Nucleus accumbens (tissue), 56 donors: ENCODE measurements at regions not wholly inside any gene's neighbourhood (a gene's known extent, or its start where the extent isn't known, plus 50 kb on each side); places are given as distances from the start of the nearest gene placed in this dataset.
"Not testable (repeated sequence)": the region's sequence is repeated elsewhere in the genome, so short reads cannot be mapped to it uniquely, and the experiment has no call there.

Experiments
- DNase-seq, 56 donors: peaks; one replicate each; lab custom pipeline; 2025; lab: John Stamatoyannopoulos, UW

DNA sequence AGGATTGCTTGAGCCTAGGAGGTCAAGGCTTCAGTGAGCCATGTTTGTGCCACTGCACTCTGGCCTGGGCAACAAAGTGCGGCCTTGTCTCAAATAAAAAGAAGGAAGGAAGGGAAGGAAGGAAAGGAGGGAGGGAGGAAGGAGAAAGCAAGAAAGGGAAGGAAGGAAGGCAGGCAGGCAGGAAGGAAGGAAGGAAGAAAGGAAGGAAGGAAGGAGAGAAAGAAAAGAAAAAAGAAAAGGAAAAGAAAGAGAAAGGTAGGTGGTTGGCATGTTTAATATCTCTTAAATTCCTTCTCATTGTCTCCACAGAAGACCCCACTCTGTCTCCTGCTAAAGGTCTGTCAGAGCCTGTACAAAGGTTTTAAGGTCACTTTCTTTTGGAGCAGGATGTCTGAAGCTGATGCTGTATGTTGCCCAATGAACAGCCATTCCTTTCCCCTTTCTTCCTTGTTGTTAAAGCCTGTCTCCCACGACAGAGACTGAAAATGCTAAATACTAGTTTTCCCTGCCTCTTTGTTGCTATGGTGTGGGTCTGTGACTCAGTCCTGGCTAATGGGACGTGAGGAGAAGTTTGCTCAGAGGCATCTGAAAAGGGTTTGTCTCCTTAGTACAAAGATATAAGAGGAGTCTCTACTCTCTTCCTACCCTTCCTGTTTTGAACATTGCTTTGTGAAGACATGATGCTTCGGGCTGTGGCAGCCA, 213.3 kb downstream of the PCSK1 start:
- DNase-seq = no peak

DNA sequence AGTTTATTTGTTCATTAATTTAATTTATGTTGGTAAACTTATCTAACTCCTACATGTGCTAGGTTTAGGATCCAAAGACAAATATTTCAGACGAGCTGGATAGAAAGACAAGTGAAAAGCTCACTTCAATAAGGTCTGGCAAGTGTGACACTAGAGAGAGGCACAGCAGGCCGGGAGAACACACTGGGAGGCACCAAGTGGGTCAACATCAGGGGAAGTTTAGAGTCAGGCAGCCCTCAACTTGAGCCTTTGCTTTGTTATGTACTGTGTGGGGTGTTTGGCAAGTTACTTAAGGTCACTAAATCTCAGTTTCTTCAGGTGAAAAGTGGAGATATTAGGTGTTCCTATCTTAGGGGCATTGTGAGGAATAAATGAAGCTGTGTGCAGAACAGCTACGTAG, 214.4 kb downstream of the PCSK1 start:
- no peak for DNase-seq

DNA sequence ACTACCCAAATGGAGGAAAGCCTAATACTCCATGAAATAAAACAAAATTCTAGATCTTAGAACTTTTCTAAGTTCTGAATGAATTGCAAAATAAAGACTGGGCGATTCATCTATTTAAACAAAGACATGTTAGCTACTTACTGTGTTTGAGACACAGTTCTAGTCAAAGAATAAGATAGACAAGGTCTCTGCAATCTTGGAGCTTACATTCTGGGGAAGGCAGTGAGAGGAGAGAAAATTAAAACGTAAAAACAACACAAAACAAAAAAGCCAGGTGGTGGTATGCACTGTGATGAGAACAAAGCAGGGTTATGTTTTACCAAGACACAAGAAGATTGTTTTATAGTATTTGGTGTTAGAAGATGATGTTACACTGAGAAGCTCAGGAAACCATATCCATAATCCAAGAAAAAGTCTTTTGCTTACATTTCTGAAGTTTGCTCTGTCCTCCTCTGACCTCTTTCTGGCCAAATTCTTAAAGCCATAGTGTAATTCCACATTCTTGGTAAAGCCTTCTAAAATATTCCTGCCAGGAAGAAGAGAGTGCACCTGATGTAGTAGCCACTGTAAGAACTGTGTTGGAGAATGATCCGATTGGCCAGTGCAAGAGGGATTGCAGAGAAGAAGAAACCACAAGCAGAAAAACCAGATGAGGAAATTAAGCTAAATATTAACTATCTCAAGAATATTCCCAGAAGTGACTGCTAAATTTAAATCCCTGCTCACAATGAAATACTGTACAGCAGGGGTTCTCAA, 218.4 kb downstream of the PCSK1 start:
- DNase-seq = no peak

DNA sequence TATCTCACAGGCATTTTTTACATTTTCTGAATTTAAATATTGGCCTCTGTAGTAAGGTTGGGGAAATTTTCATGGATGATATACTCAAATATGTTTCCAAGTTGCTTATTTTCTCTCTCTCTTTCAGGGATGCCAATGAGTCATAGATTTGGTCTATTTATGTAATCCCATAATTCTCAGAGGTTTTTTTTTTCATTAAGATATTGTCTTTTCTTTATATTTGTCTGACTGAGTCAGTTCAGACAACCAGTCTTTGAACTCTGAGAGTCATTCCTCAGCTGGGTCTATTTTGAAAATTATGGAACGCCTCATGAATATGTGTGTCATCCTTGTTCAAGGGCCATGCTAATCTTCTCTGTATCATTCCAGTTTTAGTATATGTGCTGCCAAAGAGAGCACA, 223.2 kb downstream of the PCSK1 start:
- no peak for DNase-seq

GRCh38 chr5:96207420-96207819, 225.6 kb downstream of the PCSK1 start:
- DNase-seq = no peak

- no peak for DNase-seq
These were observed 229.3 kb downstream of the PCSK1 start for GRCh38 chr5:96203761-96204160.

GRCh38 chr5:96201503-96201902, 231.5 kb downstream of the PCSK1 start:
- no peak for DNase-seq

GRCh38 chr5:96200641-96201040, 232.4 kb downstream of the PCSK1 start:
- no peak for DNase-seq

GRCh38 chr5:96199713-96200183, 233.3 kb downstream of the PCSK1 start:
- DNase-seq = no peak

- no peak for DNase-seq
These were observed 234.5 kb downstream of the PCSK1 start for GRCh38 chr5:96198356-96199058.

DNA sequence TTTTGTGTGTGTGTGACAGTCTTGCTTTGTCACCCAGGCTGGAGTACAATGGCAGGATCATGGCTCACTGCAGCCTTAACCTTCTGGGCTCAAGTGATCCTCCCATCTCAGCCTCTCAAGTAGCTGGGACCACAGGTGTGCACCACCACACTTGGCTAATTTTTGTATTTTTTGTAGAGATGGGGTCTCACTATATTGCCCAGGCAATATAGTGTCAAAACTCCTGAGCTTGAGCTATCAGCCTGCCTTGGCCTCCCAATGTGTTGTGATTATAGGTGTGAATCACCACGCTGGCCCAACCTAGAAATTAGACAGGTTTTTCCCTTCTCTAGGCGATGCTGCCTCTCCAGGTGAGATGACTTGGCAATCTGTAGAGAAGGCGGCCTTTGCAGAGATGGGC, 235.3 kb downstream of the PCSK1 start:
- DNase-seq = not testable (repeated sequence)

GRCh38 chr5:96197347-96197746, 235.7 kb upstream of the ELL2 start:
- DNase-seq = no peak

- DNase-seq = no peak
These were observed 235.2 kb upstream of the ELL2 start for GRCh38 chr5:96196890-96197289.

GRCh38 chr5:96196407-96196806, 234.8 kb upstream of the ELL2 start:
- no peak for DNase-seq

DNA sequence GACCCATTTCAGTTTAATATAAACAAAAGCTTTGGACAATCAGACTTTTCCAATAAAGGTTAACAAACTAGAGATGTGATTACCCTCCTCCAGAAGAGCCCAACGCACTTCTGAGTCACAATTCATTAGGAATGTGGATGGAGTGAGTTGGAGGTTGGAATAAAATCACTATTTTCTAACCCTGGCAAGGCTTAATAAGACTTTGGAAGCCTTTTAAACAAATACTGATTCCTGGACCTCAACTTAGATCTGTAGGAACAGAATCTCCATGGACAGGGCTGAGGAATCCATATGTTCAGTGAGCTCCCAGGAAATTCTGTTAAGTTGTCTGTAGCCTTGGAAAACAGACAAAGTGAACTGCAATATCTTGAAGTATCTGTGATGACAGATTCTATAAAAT, 233.5 kb upstream of the ELL2 start:
- no peak for DNase-seq

GRCh38 chr5:96194593-96194992, 232.9 kb upstream of the ELL2 start:
- no peak for DNase-seq

- no peak for DNase-seq
These were observed 232.3 kb upstream of the ELL2 start for GRCh38 chr5:96193946-96194345.

- no peak for DNase-seq
These were observed 228.3 kb upstream of the ELL2 start for GRCh38 chr5:96189987-96190386.

- DNase-seq = no peak
These were observed 227.6 kb upstream of the ELL2 start for GRCh38 chr5:96189028-96189826.

DNA sequence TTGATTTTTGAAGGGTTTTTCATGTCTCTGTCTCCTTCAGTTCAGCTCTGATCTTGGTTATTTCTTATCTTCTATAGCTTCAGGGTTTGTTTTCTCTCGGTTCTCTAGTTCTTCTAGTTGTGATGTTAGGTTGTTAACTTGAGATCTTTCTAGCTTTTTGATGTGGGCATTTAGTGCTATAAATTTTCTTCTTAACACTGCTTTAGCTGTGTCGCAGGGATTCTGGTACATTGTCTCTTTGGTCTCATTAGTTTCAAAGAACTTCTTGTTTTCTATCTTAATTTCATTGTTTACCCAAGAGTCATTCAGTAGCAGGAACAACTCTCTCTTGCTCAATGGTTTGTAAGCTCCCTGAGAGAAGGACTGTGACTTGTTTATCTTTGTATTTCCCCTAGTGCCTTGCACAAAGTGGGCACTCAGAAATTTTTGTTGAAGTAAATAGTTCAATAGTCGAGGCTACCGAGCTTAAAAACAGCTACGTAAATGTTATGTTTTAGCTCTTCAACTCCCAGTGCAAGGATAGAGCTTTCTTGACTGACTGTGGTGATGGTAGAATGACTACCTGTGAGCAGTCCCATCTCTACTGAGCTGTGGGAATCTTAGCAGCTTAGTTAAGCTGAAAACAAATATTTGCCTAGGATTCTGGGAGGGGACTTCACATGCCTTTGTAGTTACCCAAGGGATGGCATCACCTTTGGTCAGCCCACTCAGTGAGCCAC, 225.8 kb upstream of the ELL2 start:
- DNase-seq = no peak
